AG09319 (cell line): ENCODE measurements at regions not wholly inside any gene's neighbourhood (a gene's known extent, or its start where the extent isn't known, plus 50 kb on each side); places are given as distances from the start of the nearest gene placed in this dataset.

Source experiments
- DNase-seq: peaks from one replicate; pipeline ENCODE4 v3.0.0-alpha.2; 2010; ENCODE audit warnings: low read depth; ENCODE audit errors: extremely low read depth
- CTCF ChIP-seq: IDR thresholded peaks from 2 replicates; pipeline ENCODE4 v1.5.1; 2011; ENCODE audit warnings: low read depth, mild to moderate bottlenecking, inconsistent platforms, low read length, moderate library complexity

- TF ChIP-seq CTCF = no peak
- DNase-seq = no peak
These were observed 767.8 kb downstream of the TFAP2A start for GRCh38 chr6:9647071-9647445.

GRCh38 chr6:9646342-9647070, 768.4 kb downstream of the TFAP2A start:
- TF ChIP-seq CTCF = no peak
- DNase-seq = peak; percentile 30

- no peak for TF ChIP-seq CTCF
These were observed 776.0 kb downstream of the TFAP2A start for GRCh38 chr6:9638861-9639260.

GRCh38 chr6:9634776-9635175, 780.1 kb downstream of the TFAP2A start:
- no peak for DNase-seq
- no peak for TF ChIP-seq CTCF

More at GRCh38 chr6:9638861-9639260, 776.0 kb downstream of the TFAP2A start:
- DNase-seq = no peak

GRCh38 chr6:9632026-9632425, 782.8 kb downstream of the TFAP2A start:
- DNase-seq = no peak
- no peak for TF ChIP-seq CTCF

- no peak for TF ChIP-seq CTCF
- DNase-seq = no peak
These were observed 786.1 kb downstream of the TFAP2A start for GRCh38 chr6:9628819-9629218.

GRCh38 chr6:9627916-9628315, 787.0 kb downstream of the TFAP2A start:
- no peak for DNase-seq
- TF ChIP-seq CTCF = no peak
